HG02610 (cell line): ENCODE measurements at regions not wholly inside any gene's neighbourhood (a gene's known extent, or its start where the extent isn't known, plus 50 kb on each side); places are given as distances from the start of the nearest gene placed in this dataset.

ENCODE experiments used
- ATAC-seq: cut with Tn5 transposase; IDR thresholded peaks from one replicate; pipeline ENCODE4 v1.9.1; 2021; ENCODE audit warnings: mild to moderate bottlenecking, moderate library complexity; ENCODE audit not compliant: unreplicated experiment

- no peak for ATAC-seq
Observed at GRCh38 chr3:194832346-194833104, 146.8 kb downstream of the FAM43A start.

- no peak for ATAC-seq
Observed at GRCh38 chr3:194833114-194833910, 147.6 kb downstream of the FAM43A start.

GRCh38 chr3:194836661-194837060 is 151.0 kb downstream of the FAM43A start:
- ATAC-seq, result no peak

GRCh38 chr3:194837457-194838127 is 151.9 kb downstream of the FAM43A start:
- ATAC-seq, result no peak

- no peak for ATAC-seq
Observed at GRCh38 chr3:194838236-194838635, 152.6 kb downstream of the FAM43A start.

- ATAC-seq, result no peak
Observed at GRCh38 chr3:194840661-194841514, 155.2 kb downstream of the FAM43A start.

GRCh38 chr3:194841515-194841841 is 155.8 kb downstream of the FAM43A start:
- no peak for ATAC-seq

- ATAC-seq, result no peak
Observed at GRCh38 chr3:194843556-194843955, 157.9 kb downstream of the FAM43A start.

- no peak for ATAC-seq
Observed at GRCh38 chr3:194844046-194844445, 158.4 kb downstream of the FAM43A start.

- ATAC-seq, result no peak
Observed at GRCh38 chr3:194849166-194849875, 163.6 kb downstream of the FAM43A start.

GRCh38 chr3:194851254-194851653 is 165.6 kb downstream of the FAM43A start:
- no peak for ATAC-seq

- no peak for ATAC-seq
Observed at GRCh38 chr3:194851941-194852340, 166.3 kb downstream of the FAM43A start.

- ATAC-seq, result no peak
Observed at GRCh38 chr3:194852345-194852744, 166.7 kb downstream of the FAM43A start.

GRCh38 chr3:194852831-194853508 is 167.3 kb downstream of the FAM43A start:
- ATAC-seq, result no peak

GRCh38 chr3:194854206-194854605 is 168.5 kb downstream of the FAM43A start:
- no peak for ATAC-seq

GRCh38 chr3:194854659-194855390 is 169.1 kb downstream of the FAM43A start:
- no peak for ATAC-seq

GRCh38 chr3:194856296-194856695 is 170.6 kb downstream of the FAM43A start:
- no peak for ATAC-seq

GRCh38 chr3:194857469-194858113 is 171.9 kb downstream of the FAM43A start:
- ATAC-seq, result no peak
